ENCODE measurements at regions not wholly inside any gene's neighbourhood (a gene's known extent, or its start where the extent isn't known, plus 50 kb on each side); places are given as distances from the start of the nearest gene placed in this dataset.

GRCh38 chrX:1802912-1803311 is 188.1 kb downstream of the ASMT start:
- no peak for TF ChIP-seq CTCF (IDR thresholded peaks at IDR 0.05)
- no peak for TF ChIP-seq POLR2A (IDR thresholded peaks at IDR 0.05)

Measured in esophagus squamous epithelium (tissue), 4 donors.